MCF 10A (cell line): ENCODE measurements at regions not wholly inside any gene's neighbourhood (a gene's known extent, or its start where the extent isn't known, plus 50 kb on each side); places are given as distances from the start of the nearest gene placed in this dataset.

Experiments used
- BruUV-seq: library from RNA; stranded (reverse); fragments of 400-500 nt; replicated peaks from 2 replicates; lab custom pipeline; 2021; lab: Mats Ljungman, UMichigan
- CTCF ChIA-PET: fragments of 300-600 bp; sonication (Branson Sonifier 250); formaldehyde crosslinking; extraction: SDS; loops from one replicate; lab custom pipeline; 2021; ENCODE audit warnings: antibody characterized with exemption, inconsistent platforms; lab: Yijun Ruan, JAX
- POLR2A ChIA-PET: fragments of 300-600, 350-650 bp; sonication (Branson Sonifier 250); formaldehyde crosslinking; extraction: SDS; loops from one replicate; lab custom pipeline; 2020; ENCODE audit warnings: antibody characterized with exemption, inconsistent platforms; lab: Yijun Ruan, JAX
- DNase-seq: peaks from one replicate; pipeline ENCODE4 v3.0.0-alpha.2; 2018; ENCODE audit not compliant: unreplicated experiment
- H3K27ac Mint-ChIP-seq: one replicate; pipeline ENCODE4 v1.8.0; 2022; ENCODE audit warnings: mild to moderate bottlenecking, low read depth, mixed read lengths; ENCODE audit not compliant: unreplicated experiment
- H3K27me3 Mint-ChIP-seq: one replicate; pipeline ENCODE4 v1.8.0; 2022; ENCODE audit warnings: mixed read lengths; ENCODE audit not compliant: insufficient read depth, unreplicated experiment
- H3K36me3 Mint-ChIP-seq: one replicate; pipeline ENCODE4 v1.8.0; 2022; ENCODE audit warnings: mild to moderate bottlenecking, moderate library complexity, mixed read lengths; ENCODE audit not compliant: insufficient read depth, unreplicated experiment
- H3K4me1 Mint-ChIP-seq: one replicate; pipeline ENCODE4 v1.8.0; 2022; ENCODE audit warnings: mixed read lengths; ENCODE audit not compliant: insufficient read depth, unreplicated experiment
- H3K4me3 Mint-ChIP-seq: one replicate; pipeline ENCODE4 v1.8.0; 2022; ENCODE audit warnings: mild to moderate bottlenecking, moderate library complexity, mixed read lengths; ENCODE audit not compliant: unreplicated experiment
- H3K9me3 Mint-ChIP-seq: one replicate; pipeline ENCODE4 v1.8.0; 2022; ENCODE audit warnings: mixed read lengths; ENCODE audit not compliant: unreplicated experiment
- CTCF ChIP-seq: fragments of 200-600 bp; IDR thresholded peaks from one replicate; pipeline ENCODE4 v1.8.0; 2022; ENCODE audit warnings: antibody characterized with exemption, mild to moderate bottlenecking; ENCODE audit not compliant: unreplicated experiment
- intact Hi-C: fragments of 100-400 bp; cut with micrococcal nuclease; formaldehyde crosslinking; loops from 2 replicates; pipeline ENCODE4 v1.14.1; 2022

DNA sequence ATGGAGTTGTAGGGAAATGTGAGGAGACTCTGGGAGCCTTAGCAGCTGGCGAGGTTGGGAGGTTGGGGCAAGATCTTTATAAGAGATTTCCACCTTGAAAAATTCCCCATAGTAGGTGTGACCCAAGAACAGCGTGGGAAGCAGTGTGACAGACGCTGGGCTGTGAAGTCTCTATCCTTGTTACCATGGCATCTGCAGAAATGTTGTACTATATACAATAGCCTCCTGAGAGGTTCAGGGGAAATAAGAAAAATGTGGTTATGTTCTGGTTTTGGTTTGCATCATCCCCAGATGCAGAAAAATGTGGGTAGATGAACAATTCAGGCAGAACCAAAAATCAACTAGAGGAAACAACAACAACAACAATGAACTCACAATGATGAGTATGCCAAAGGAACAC is 498.6 kb downstream of the SH2D4B start:
- intact Hi-C loops = no loop called here
- Mint-ChIP-seq H3K4me1 (no peaks in the 10 kb centered on the region), H3K9me3 (peaks cover 15% of the 10 kb centered on the region), H3K36me3 (no peaks in the 10 kb centered on the region), H3K27ac (no peak overlapping the region), H3K27me3 (peaks cover 88% of the 10 kb centered on the region), H3K4me3 (no peak overlapping the region)
- no peak for DNase-seq
- ChIA-PET CTCF (interaction anchor here (0.7 to 0.9 kb wide), 2 partner anchors 17 to 324 kb away, joined by 3 to 4 read pairs; no protein-coding TSS in a partner anchor), POLR2A (no interaction called here)
- TF ChIP-seq CTCF = no peak
- BruUV-seq = no TSS peak

DNA sequence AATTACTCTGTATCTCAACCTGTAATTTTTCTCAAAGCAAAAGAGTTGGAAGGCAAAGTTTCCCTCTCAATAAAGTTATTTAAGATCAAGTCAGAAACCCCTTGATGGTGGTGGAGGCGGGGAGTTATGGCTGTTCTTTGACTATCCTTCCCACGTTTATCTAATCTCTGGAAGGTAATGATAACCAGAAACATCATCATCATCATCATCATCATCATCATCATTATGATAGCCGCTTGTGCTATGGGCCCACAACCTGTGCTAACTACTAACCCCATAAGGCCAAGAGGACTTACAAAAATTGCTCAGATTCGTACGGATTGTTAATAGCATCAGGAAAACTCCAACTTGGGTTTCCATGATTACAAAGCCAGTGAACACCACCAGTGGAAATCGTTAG is 502.3 kb downstream of the SH2D4B start:
- BruUV-seq = no TSS peak

DNA sequence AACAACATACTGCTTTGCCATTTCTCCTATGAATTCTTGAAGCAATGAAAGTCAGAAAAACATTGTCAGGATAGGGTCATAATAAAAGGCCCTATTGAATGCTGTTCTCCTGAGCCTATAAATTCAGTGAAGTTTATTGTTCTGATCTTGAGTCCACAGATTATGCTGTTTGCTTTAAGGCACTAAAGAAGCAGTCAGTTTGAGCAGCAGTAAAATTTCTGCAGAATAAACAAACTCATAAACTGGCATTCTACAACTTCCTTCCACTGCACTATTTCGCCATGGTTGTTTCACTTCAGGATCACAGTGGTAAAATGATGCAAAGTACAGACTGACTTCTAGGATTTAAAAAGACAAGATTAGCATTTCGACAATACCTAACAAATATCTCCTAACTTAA is 503.2 kb downstream of the SH2D4B start:
- TF ChIP-seq CTCF = no peak
- no peak for DNase-seq
- intact Hi-C loops = no loop called here
- no peak overlapping the region for H3K4me3 Mint-ChIP-seq
- peaks cover 3% of the 10 kb centered on the region for H3K9me3 Mint-ChIP-seq
- no peaks in the 10 kb centered on the region for H3K36me3 Mint-ChIP-seq
- H3K4me1 Mint-ChIP-seq = no peaks in the 10 kb centered on the region
- H3K27me3 Mint-ChIP-seq = peaks cover 97% of the 10 kb centered on the region
- ChIA-PET POLR2A (no interaction called here), CTCF (interaction anchor here (0.6 kb wide), 1 partner anchor 22 kb away, joined by 3 read pairs; no protein-coding TSS in a partner anchor)
- H3K27ac Mint-ChIP-seq = no peak overlapping the region
- BruUV-seq = no TSS peak

More for the DNA sequence above, 502.3 kb downstream of the SH2D4B start:
- H3K4me1 Mint-ChIP-seq = no peaks in the 10 kb centered on the region
- no peaks in the 10 kb centered on the region for H3K36me3 Mint-ChIP-seq
- TF ChIP-seq CTCF = no peak
- no peak for DNase-seq
- H3K27ac Mint-ChIP-seq = no peak overlapping the region
- POLR2A ChIA-PET = no interaction called here
- CTCF ChIA-PET = no interaction called here
- H3K4me3 Mint-ChIP-seq = no peak overlapping the region
- H3K9me3 Mint-ChIP-seq = peaks cover 12% of the 10 kb centered on the region
- intact Hi-C loops = no loop called here
- peaks cover 97% of the 10 kb centered on the region for H3K27me3 Mint-ChIP-seq

DNA sequence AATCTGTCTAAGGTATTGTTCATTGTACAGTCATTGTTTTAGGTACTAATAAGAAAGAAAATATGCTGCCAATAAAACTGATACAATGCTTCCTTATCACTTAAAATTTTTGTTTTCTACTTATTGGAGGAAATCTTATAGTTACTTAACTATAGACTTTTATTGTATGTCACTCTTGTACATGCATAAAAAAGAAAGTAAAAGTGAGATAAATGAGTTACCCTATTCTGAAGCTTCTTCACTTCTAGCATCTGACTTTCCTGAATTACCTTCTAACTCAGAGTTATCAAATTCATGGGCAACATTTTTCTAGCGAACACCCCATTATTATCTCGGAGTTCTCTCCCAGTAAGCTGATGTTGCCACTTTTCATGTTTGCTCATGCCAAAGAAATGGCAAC is 504.9 kb downstream of the SH2D4B start:
- Mint-ChIP-seq H3K36me3 (no peaks in the 10 kb centered on the region), H3K27me3 (peaks cover 100% of the 10 kb centered on the region), H3K4me3 (no peak overlapping the region), H3K4me1 (no peaks in the 10 kb centered on the region), H3K9me3 (no peaks in the 10 kb centered on the region), H3K27ac (no peak overlapping the region)
- no TSS peak for BruUV-seq
- no peak for TF ChIP-seq CTCF
- ChIA-PET CTCF (interaction anchor here (0.6 kb wide), 1 partner anchor 137 kb away, joined by 3 read pairs; no protein-coding TSS in a partner anchor), POLR2A (no interaction called here)
- no peak for DNase-seq
- intact Hi-C loops = no loop called here
